H1 (cell line): ENCODE measurements at regions not wholly inside any gene's neighbourhood (a gene's known extent, or its start where the extent isn't known, plus 50 kb on each side); places are given as distances from the start of the nearest gene placed in this dataset.

ENCODE experiments used
- CTCF ChIA-PET: fragments of 300-600 bp; sonication (Branson Sonifier 250); formaldehyde crosslinking; loops from one replicate; lab custom pipeline; 2021; ENCODE audit not compliant: partially characterized antibody; lab: Charles Lee
- POLR2A ChIA-PET: fragments of 300-600 bp; sonication (Branson Sonifier 250); formaldehyde crosslinking; loops from one replicate; lab custom pipeline; 2021; ENCODE audit warnings: inconsistent platforms; ENCODE audit not compliant: partially characterized antibody; lab: Charles Lee
- DNase-seq, 2 experiments: peaks; one replicate each; pipeline versions ENCODE4 v3.0.0 to v3.0.0-alpha.2; 2010 to 2022; ENCODE audit warnings: low spot score in 2 of 2, low read depth in 1 of 2, mixed read lengths in 1 of 2
- FAIRE-seq: peaks from 2 replicates; lab custom pipeline; 2011; peaks lifted over from hg19 to GRCh38; lab: Jason Lieb, UNC
- H2AFZ ChIP-seq: 2 replicates; pipeline ENCODE4 v1.8.1; 2012; ENCODE audit warnings: low read length, inconsistent platforms
- H2AK5ac ChIP-seq: 2 replicates; pipeline ENCODE4 v1.6.1; 2013; ENCODE audit warnings: low read depth, low read length
- H2BK120ac ChIP-seq: replicated peaks from 2 replicates; pipeline ENCODE3; 2013; ENCODE audit warnings: low read depth, low read length, inconsistent platforms
- H2BK12ac ChIP-seq: 2 replicates; pipeline ENCODE4 v1.6.1; 2013; ENCODE audit warnings: low read depth, low read length
- H2BK15ac ChIP-seq: 2 replicates; pipeline ENCODE4 v1.6.1; 2013; ENCODE audit warnings: low read length
- H2BK20ac ChIP-seq: 2 replicates; pipeline ENCODE4 v1.6.1; 2013; ENCODE audit warnings: low read length
- H2BK5ac ChIP-seq: 2 replicates; pipeline ENCODE4 v1.6.1; 2013; ENCODE audit warnings: low read depth, low read length
- H3K14ac ChIP-seq: 2 replicates; pipeline ENCODE4 v1.6.1; 2013; ENCODE audit warnings: inconsistent platforms; ENCODE audit not compliant: insufficient read length
- H3K18ac ChIP-seq: 2 replicates; pipeline ENCODE4 v1.6.1; 2013; ENCODE audit warnings: low read length; ENCODE audit errors: extremely low read depth
- H3K23ac ChIP-seq: 2 replicates; pipeline ENCODE4 v1.6.1; 2013; ENCODE audit warnings: inconsistent platforms; ENCODE audit not compliant: insufficient read length
- H3K23me2 ChIP-seq: 2 replicates; pipeline ENCODE4 v1.6.1; 2013; ENCODE audit warnings: low read depth, low read length
- H3K27ac ChIP-seq: 2 replicates; pipeline ENCODE4 v1.6.1; 2011; ENCODE audit warnings: low read depth, low read length, inconsistent platforms
- H3K27me3 ChIP-seq, 4 experiments: replicated peaks in 1 of 4; 1 replicate in 1 of 4; 2 replicates in 3 of 4; pipeline versions ENCODE4 v1.6.1 to v1.8.1; 2011 to 2013; ENCODE audit warnings: low read length in 3 of 4, mild to moderate bottlenecking in 3 of 4, inconsistent platforms in 2 of 4, mixed read lengths in 2 of 4, moderate library complexity in 1 of 4; ENCODE audit not compliant: control insufficient read depth in 3 of 4, insufficient read depth in 3 of 4; ENCODE audit errors: extremely low read depth in 1 of 4
- H3K36me3 ChIP-seq, 4 experiments: 2 replicates each; pipeline versions ENCODE4 v1.6.1 to v1.8.1; 2011 to 2013; ENCODE audit warnings: mild to moderate bottlenecking in 4 of 4, low read length in 3 of 4, moderate library complexity in 2 of 4, control low read depth in 1 of 4, inconsistent platforms in 1 of 4; ENCODE audit not compliant: insufficient read depth in 4 of 4, control insufficient read depth in 2 of 4
- H3K4ac ChIP-seq: replicated peaks from 2 replicates; pipeline ENCODE3; 2013; ENCODE audit warnings: low read length, low read depth, mixed read lengths, inconsistent platforms; ENCODE audit not compliant: insufficient read length
- H3K4me1 ChIP-seq, 4 experiments: replicated peaks in 1 of 4; 1 replicate in 1 of 4; 2 replicates in 3 of 4; pipeline versions ENCODE4 v1.6.1 to v1.8.1; 2011 to 2013; ENCODE audit warnings: low read length in 3 of 4, inconsistent platforms in 2 of 4, mixed read lengths in 1 of 4; ENCODE audit not compliant: insufficient read depth in 4 of 4, control insufficient read depth in 3 of 4
- H3K4me2 ChIP-seq, 2 experiments: 2 replicates each; pipeline versions ENCODE4 v1.6.1 to v1.8.1; 2011 to 2013; ENCODE audit warnings: low read depth in 2 of 2, low read length in 2 of 2, control low read depth in 1 of 2, inconsistent platforms in 1 of 2, mild to moderate bottlenecking in 1 of 2; ENCODE audit not compliant: insufficient read depth in 1 of 2
- H3K4me3 ChIP-seq, 4 experiments: fragments of 200-600, 300-600 bp in 1 of 4; sonication (generic), shearing (Covaris generic), sonication (Bioruptor Twin) in 1 of 4; 2 replicates each; pipeline versions ENCODE4 v1.5.1 to v1.8.1; 2011 to 2016; ENCODE audit warnings: low read length in 4 of 4, low read depth in 3 of 4, control low read depth in 2 of 4, inconsistent platforms in 2 of 4, mild to moderate bottlenecking in 2 of 4, mixed read lengths in 1 of 4, moderate library complexity in 1 of 4; ENCODE audit not compliant: insufficient read depth in 2 of 4; ENCODE audit errors: extremely low read depth in 1 of 4
- H3K56ac ChIP-seq: replicated peaks from 2 replicates; pipeline ENCODE3; 2013; ENCODE audit warnings: low read depth, mild to moderate bottlenecking, mixed read lengths, low read length, inconsistent platforms; ENCODE audit not compliant: insufficient read length
- H3K79me1 ChIP-seq: 2 replicates; pipeline ENCODE4 v1.6.1; 2013; ENCODE audit warnings: low read depth, low read length, control low read depth
- H3K79me2 ChIP-seq, 2 experiments: 2 replicates each; pipeline versions ENCODE4 v1.6.1 to v1.8.1; 2012 to 2013; ENCODE audit warnings: low read length in 2 of 2, mild to moderate bottlenecking in 2 of 2, inconsistent platforms in 1 of 2; ENCODE audit not compliant: insufficient read depth in 2 of 2, control insufficient read depth in 1 of 2
- H3K9ac ChIP-seq, 4 experiments: replicated peaks in 1 of 4; 1 replicate in 1 of 4; 2 replicates in 3 of 4; pipeline versions ENCODE4 v1.6.1 to v1.8.1; 2011 to 2013; ENCODE audit warnings: low read depth in 3 of 4, low read length in 3 of 4, control low read depth in 2 of 4, mild to moderate bottlenecking in 2 of 4, moderate library complexity in 2 of 4, inconsistent platforms in 1 of 4; ENCODE audit errors: extremely low read depth in 1 of 4
- H3K9me3 ChIP-seq, 2 experiments: 2 replicates each; pipeline versions ENCODE4 v1.6.1 to v1.8.1; 2012 to 2013; ENCODE audit warnings: mild to moderate bottlenecking in 2 of 2, moderate library complexity in 2 of 2, control low read depth in 1 of 2, inconsistent platforms in 1 of 2, low read depth in 1 of 2, low read length in 1 of 2, mixed read lengths in 1 of 2; ENCODE audit not compliant: insufficient read depth in 2 of 2
- H4K20me1 ChIP-seq, 2 experiments: replicated peaks in 1 of 2; 2 replicates each; pipeline versions ENCODE3 to v1.8.1; 2011 to 2013; ENCODE audit warnings: inconsistent platforms in 2 of 2, low read length in 2 of 2, mild to moderate bottlenecking in 1 of 2; ENCODE audit not compliant: insufficient read depth in 2 of 2, control insufficient read depth in 1 of 2
- H4K5ac ChIP-seq: 2 replicates; pipeline ENCODE4 v1.6.1; 2013; ENCODE audit warnings: low read length, low read depth, mixed read lengths, inconsistent platforms; ENCODE audit not compliant: insufficient read length
- H4K8ac ChIP-seq: 2 replicates; pipeline ENCODE4 v1.8.0; 2013; ENCODE audit warnings: mild to moderate bottlenecking, moderate library complexity, low read length, inconsistent platforms; ENCODE audit not compliant: insufficient read depth; ENCODE audit errors: extremely low read depth
- H4K91ac ChIP-seq: replicated peaks from 2 replicates; pipeline ENCODE3; 2013; ENCODE audit warnings: low read length, mixed read lengths, inconsistent platforms; ENCODE audit not compliant: insufficient read length
- ASH2L ChIP-seq: fragments of 200-600, 300-600 bp; sonication (generic); IDR thresholded peaks from one replicate; pipeline ENCODE4 v1.7.1; 2017; ENCODE audit warnings: low read length
- ATF2 ChIP-seq: IDR thresholded peaks from 2 replicates; pipeline ENCODE4 v1.6.1; 2012; ENCODE audit warnings: low read length, inconsistent platforms
- CHD1 ChIP-seq: IDR thresholded peaks from 2 replicates; pipeline ENCODE4 v1.6.1; 2012; ENCODE audit warnings: low read depth, low read length, improper control_type of control experiment
- E2F6 ChIP-seq: IDR thresholded peaks from 2 replicates; pipeline ENCODE4 v1.6.1; 2012; ENCODE audit warnings: inconsistent platforms
- EP300 ChIP-seq, 2 experiments: IDR thresholded peaks; 1 replicate in 1 of 2; 2 replicates in 1 of 2; pipeline ENCODE4 v1.6.1; 2011 to 2012; ENCODE audit warnings: low read depth in 2 of 2, low read length in 2 of 2, mild to moderate bottlenecking in 2 of 2, borderline replicate concordance in 1 of 2, inconsistent platforms in 1 of 2, moderate library complexity in 1 of 2
- NANOG ChIP-seq: IDR thresholded peaks from 2 replicates; pipeline ENCODE4 v1.6.1; 2011; ENCODE audit warnings: low read length, low read depth, mild to moderate bottlenecking, inconsistent platforms; ENCODE audit not compliant: insufficient read depth, poor library complexity, severe bottlenecking
- RNF2 ChIP-seq: fragments of 200-900, 300-1000 bp; sonication (generic); IDR thresholded peaks from 2 replicates; pipeline ENCODE4 v1.7.1; 2016; ENCODE audit warnings: borderline replicate concordance, low read depth, mild to moderate bottlenecking, antibody characterized with exemption, low read length; ENCODE audit not compliant: poor library complexity, severe bottlenecking; ENCODE audit errors: missing control alignments
- SAP30 ChIP-seq: fragments of 300-600 bp; sonication (generic); IDR thresholded peaks from 2 replicates; pipeline ENCODE4 v1.7.1; 2012; ENCODE audit warnings: low read length, moderate library complexity, mild to moderate bottlenecking, inconsistent platforms; ENCODE audit not compliant: insufficient read depth, insufficient replicate concordance
- TAF1 ChIP-seq: IDR thresholded peaks from 2 replicates; pipeline ENCODE4 v1.6.1; 2011; ENCODE audit warnings: mild to moderate bottlenecking, low read depth, low read length
- TCF12 ChIP-seq: IDR thresholded peaks from 2 replicates; pipeline ENCODE4 v1.6.1; 2011; ENCODE audit warnings: low read depth, mild to moderate bottlenecking, low read length
- WGBS, 2 experiments: shearing (Covaris generic) in 1 of 2; methylation state at CpG; one replicate each; pipeline versions ENCODE4 v1.1.6 to v1.1.7; 2013 to 2015; ENCODE audit warnings: low lambda C conversion rate in 2 of 2, mixed read lengths in 2 of 2, inconsistent platforms in 1 of 2, low coverage in 1 of 2, missing lambda C conversion rate in 1 of 2; ENCODE audit not compliant: insufficient replicate concordance in 2 of 2, insufficient coverage in 1 of 2, insufficient read length in 1 of 2; ENCODE audit errors: extremely low coverage in 1 of 2, missing lambda C conversion rate in 1 of 2; 5-methylcytosine and 5-hydroxymethylcytosine counted together

DNA sequence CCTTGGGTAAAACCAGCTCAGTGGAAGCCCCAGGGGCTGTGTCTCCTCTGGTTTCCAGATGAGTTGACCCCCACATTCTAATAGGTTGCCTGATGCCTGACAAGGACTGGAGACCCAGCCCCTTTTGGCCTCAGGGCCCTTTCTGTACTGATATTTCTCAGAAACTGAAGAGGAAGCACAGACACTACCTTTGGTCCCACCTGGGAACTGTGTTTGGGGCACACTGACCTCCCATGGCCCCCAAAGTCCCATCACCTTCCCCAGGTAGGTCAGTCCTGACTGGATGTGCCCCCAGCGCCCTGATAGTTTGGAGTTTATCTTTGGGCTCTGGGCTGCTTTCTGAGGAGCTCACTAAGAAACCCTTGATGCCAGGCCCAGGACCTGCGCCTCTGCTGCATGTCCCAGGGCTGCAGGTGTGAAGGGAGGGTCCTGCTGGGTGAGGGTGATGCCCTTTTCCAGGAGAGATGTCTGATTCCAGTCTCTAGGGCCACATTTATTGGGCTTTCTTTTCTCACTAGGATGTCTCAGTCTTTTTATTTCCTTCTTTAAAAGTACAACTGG lies 106.7 kb downstream of the GGTLC2 start:
- ChIA-PET CTCF (interaction anchor here (0.9 to 1.1 kb wide), 2 partner anchors 19 to 58 kb away, joined by 3 to 5 read pairs; no protein-coding TSS in a partner anchor), POLR2A (no interaction called here)
- Histone ChIP-seq H3K79me1 (no peaks in the 10 kb centered on the region; the same call in 1 of the 2 replicates), H2AK5ac (no peak overlapping the region), H4K5ac (no peak overlapping the region), H3K14ac (no peak overlapping the region), H3K4ac (no peak overlapping the region), H3K79me2 (no peaks in the 10 kb centered on the region), H4K91ac (no peak overlapping the region), H4K20me1 (peaks cover 0 to 1% of the 10 kb centered on the region in 2 experiments), H4K8ac (no peak overlapping the region; the same call in 1 of the 2 replicates), H3K23ac (no peak overlapping the region), H3K4me3 (no peak overlapping the region), H3K23me2 (no peaks in the 10 kb centered on the region), H2BK120ac (no peak overlapping the region), H3K56ac (no peak overlapping the region), H2AFZ (no peak overlapping the region), H3K18ac (no peak overlapping the region), H3K9ac (no peak overlapping the region), H2BK12ac (no peak overlapping the region), H3K4me1 (no peaks in the 10 kb centered on the region), H2BK15ac (no peak overlapping the region), H3K27ac (no peak overlapping the region), H3K27me3 (peaks cover 12 to 35% (median 23%) of the 10 kb centered on the region in 4 experiments), H2BK20ac (no peak overlapping the region), H3K36me3 (no peaks in the 10 kb centered on the region), H3K9me3 (peaks cover 26 to 57% of the 10 kb centered on the region in 2 experiments), H2BK5ac (no peak overlapping the region), H3K4me2 (no peak overlapping the region)
- no peak for FAIRE-seq
- no peak for DNase-seq
- 63% methylated on average over 2 of the region's 2 CpGs; no CpG with 5 or more reads in 1 of the 2 experiments for WGBS, 2 experiments
- TF ChIP-seq CHD1 (no peak), TAF1 (no peak), RNF2 (no peak), E2F6 (no peak), NANOG (no peak), SAP30 (no peak), TCF12 (no peak), EP300 (IDR thresholded peaks at IDR 0.05; ENCODE audit: borderline replicate concordance in 1 of 2, low read depth in 2 of 2, low read length in 2 of 2) (no peak), ASH2L (no peak), ATF2 (no peak)
